ENCODE measurements at regions not wholly inside any gene's neighbourhood (a gene's known extent, or its start where the extent isn't known, plus 50 kb on each side); places are given as distances from the start of the nearest gene placed in this dataset.

DNA sequence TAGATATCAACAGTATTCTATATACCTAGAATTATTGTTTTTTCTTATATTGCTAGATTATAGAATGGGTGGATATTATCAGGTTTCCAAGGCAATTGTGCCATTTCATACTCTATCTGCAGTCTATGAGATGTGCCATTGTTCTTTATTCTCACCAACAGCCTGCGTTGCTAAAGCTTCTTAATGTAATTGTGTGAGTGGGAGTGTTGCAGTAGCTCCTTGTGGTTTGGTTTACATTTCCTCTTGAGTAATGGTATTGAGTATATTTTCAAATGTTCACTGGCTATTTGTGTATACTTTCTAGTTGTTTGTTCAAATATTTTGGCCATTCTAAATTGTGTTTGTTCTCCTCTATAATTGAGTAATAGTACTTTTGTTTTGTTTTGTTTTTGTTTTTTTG, 199.2 kb downstream of the TFEC start:
- Histone ChIP-seq H3K9me1 (replicated peaks; ENCODE audit: control insufficient read depth, extremely low read depth, insufficient read depth, low read length) (no peaks in the 10 kb centered on the region), H3K27me3 (ENCODE audit: control insufficient read depth in 2 of 2, insufficient read depth in 2 of 2, low read length in 2 of 2) (peaks cover 0 to 3% of the 10 kb centered on the region in 2 experiments), H3K36me3 (ENCODE audit: control insufficient read depth in 2 of 2, extremely low read depth in 1 of 2, insufficient read depth in 2 of 2, low read length in 2 of 2) (no peaks in the 10 kb centered on the region), H3K27ac (ENCODE audit: insufficient read depth, low read depth, low read length) (no peak overlapping the region), H3K9me3 (replicated peaks; ENCODE audit: control insufficient read depth, insufficient read depth, low read length) (no peaks in the 10 kb centered on the region), H3K4me1 (ENCODE audit: control insufficient read depth, extremely low read depth, insufficient read depth, low read length) (no peaks in the 10 kb centered on the region), H3K79me2 (ENCODE audit: control insufficient read depth, insufficient read depth, low read length) (no peaks in the 10 kb centered on the region), H3K4me2 (ENCODE audit: insufficient read depth, low read length) (no peak overlapping the region), H3K9ac (replicated peaks; ENCODE audit: extremely low read depth, insufficient read depth, low read length) (no peak overlapping the region), H3K4me3 (replicated peaks in 1 of 3; ENCODE audit: insufficient read depth in 1 of 3, low read depth in 1 of 3, low read length in 3 of 3) (no peak overlapping the region), H4K20me1 (replicated peaks; ENCODE audit: control insufficient read depth, extremely low read depth, insufficient read depth, low read length) (no peaks in the 10 kb centered on the region), H2AFZ (ENCODE audit: low read depth, low read length) (no peak overlapping the region)
- DNase-seq (ENCODE audit: low read depth, low spot score), result no peak
- dilution Hi-C loops (cut with MboI; ENCODE audit: extremely low pct_ligation_motif_present, low sequenced_read_pairs), result no loop called here
- FAIRE-seq, result no peak
- no TSS peak for BruUV-seq (replicated peaks)
- intact Hi-C loops (cut with micrococcal nuclease), result no loop called here
- TF ChIP-seq POLR2A (IDR thresholded peaks at IDR 0.05; ENCODE audit: low read depth, low read length) (no peak), FOS (IDR thresholded peaks at IDR 0.05; ENCODE audit: borderline replicate concordance, insufficient read depth, low read length) (no peak), GATA2 (IDR thresholded peaks at IDR 0.05; ENCODE audit: insufficient read depth, insufficient read length, low read depth, low read length) (no peak), MYC (IDR thresholded peaks at IDR 0.05; ENCODE audit: low read depth, low read length) (no peak), POLR2AphosphoS5 (IDR thresholded peaks at IDR 0.05; ENCODE audit: insufficient read depth, low read depth, low read length) (no peak), JUN (IDR thresholded peaks at IDR 0.05; ENCODE audit: borderline replicate concordance, insufficient read depth, insufficient read length, low read depth) (no peak), EZH2 (IDR thresholded peaks at IDR 0.05; ENCODE audit: borderline replicate concordance, low read depth, low read length, severe bottlenecking) (no peak)
- TF ChIP-seq, protein P1, sequence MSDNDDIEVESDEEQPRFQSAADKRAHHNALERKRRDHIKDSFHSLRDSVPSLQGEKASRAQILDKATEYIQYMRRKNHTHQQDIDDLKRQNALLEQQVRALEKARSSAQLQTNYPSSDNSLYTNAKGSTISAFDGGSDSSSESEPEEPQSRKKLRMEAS (IDR thresholded peaks at IDR 0.05; ENCODE audit: insufficient read depth, insufficient read length), result no peak
- TF ChIP-seq, protein P2, sequence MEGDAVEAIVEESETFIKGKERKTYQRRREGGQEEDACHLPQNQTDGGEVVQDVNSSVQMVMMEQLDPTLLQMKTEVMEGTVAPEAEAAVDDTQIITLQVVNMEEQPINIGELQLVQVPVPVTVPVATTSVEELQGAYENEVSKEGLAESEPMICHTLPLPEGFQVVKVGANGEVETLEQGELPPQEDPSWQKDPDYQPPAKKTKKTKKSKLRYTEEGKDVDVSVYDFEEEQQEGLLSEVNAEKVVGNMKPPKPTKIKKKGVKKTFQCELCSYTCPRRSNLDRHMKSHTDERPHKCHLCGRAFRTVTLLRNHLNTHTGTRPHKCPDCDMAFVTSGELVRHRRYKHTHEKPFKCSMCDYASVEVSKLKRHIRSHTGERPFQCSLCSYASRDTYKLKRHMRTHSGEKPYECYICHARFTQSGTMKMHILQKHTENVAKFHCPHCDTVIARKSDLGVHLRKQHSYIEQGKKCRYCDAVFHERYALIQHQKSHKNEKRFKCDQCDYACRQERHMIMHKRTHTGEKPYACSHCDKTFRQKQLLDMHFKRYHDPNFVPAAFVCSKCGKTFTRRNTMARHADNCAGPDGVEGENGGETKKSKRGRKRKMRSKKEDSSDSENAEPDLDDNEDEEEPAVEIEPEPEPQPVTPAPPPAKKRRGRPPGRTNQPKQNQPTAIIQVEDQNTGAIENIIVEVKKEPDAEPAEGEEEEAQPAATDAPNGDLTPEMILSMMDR (IDR thresholded peaks at IDR 0.05; ENCODE audit: extremely low read depth in 1 of 2, insufficient read depth in 1 of 2, low read depth in 1 of 2, low read length in 2 of 2), result no peak
- ChIA-PET POLR2A (no interaction called here), CTCF (interaction anchor here (1.4 kb wide), 1 partner anchor 20 kb away, joined by 6 read pairs; no protein-coding TSS in a partner anchor)

Data from endothelial cell of umbilical vein (primary cell).